HCT116 (cell line): ENCODE measurements at regions not wholly inside any gene's neighbourhood (a gene's known extent, or its start where the extent isn't known, plus 50 kb on each side); places are given as distances from the start of the nearest gene placed in this dataset.

Source experiments
- ATAC-seq: fragments of 200-7000 bp; cut with Tn5 transposase; 2 replicates; pipeline ENCODE4 v1.9.1; 2020; ENCODE audit warnings: mild to moderate bottlenecking, moderate library complexity
- BruUV-seq: library from RNA; stranded (reverse); fragments of 400-500 nt; replicated peaks from 2 replicates; lab custom pipeline; 2021; lab: Mats Ljungman, UMichigan
- CTCF ChIA-PET: fragments of 300-600 bp; sonication (Branson Sonifier 250); formaldehyde crosslinking; loops from one replicate; lab custom pipeline; 2021; ENCODE audit warnings: antibody characterized with exemption; lab: Charles Lee
- POLR2A ChIA-PET: fragments of 300-600, 350-600 bp; sonication (Branson Sonifier 250); formaldehyde crosslinking; loops from one replicate; lab custom pipeline; 2021; ENCODE audit warnings: antibody characterized with exemption; lab: Charles Lee
- RAD21 ChIA-PET, 2 experiments: fragments of 300-600 bp; sonication (Branson Sonifier 250); formaldehyde crosslinking; loops; one replicate each; lab custom pipeline; 2023; ENCODE audit warnings: low total read pairs in 2 of 2; ENCODE audit not compliant: uncharacterized antibody in 2 of 2, unreplicated experiment in 2 of 2, low non-redundant PET in 1 of 2; lab: Charles Lee
- DNase-seq: peaks from one replicate; pipeline ENCODE4 v3.0.0-alpha.2; 2010; ENCODE audit warnings: low read depth, low spot score
- H2AFZ ChIP-seq: fragments of 200-600 bp; shearing (Covaris generic), sonication (generic); 2 replicates; pipeline ENCODE4 v1.6.1; 2017; ENCODE audit warnings: low read depth, mixed run types, mixed read lengths, antibody characterized with exemption, low read length; ENCODE audit not compliant: poor library complexity, severe bottlenecking
- H3K27ac ChIP-seq: 2 replicates; pipeline ENCODE4 v1.5.1; 2012; ENCODE audit warnings: low read depth, low read length
- H3K27me3 ChIP-seq: fragments of 200-600 bp; sonication (generic); 2 replicates; pipeline ENCODE4 v1.6.1; 2016; ENCODE audit warnings: mixed run types, low read length, mixed read lengths; ENCODE audit not compliant: insufficient read depth
- H3K36me3 ChIP-seq, 2 experiments: fragments of 200-500 bp in 1 of 2; fragments of 200-600 bp in 1 of 2; sonication (Bioruptor generic) in 1 of 2; sonication (generic) in 1 of 2; 2 replicates each; pipeline versions ENCODE4 v1.5.1 to v1.6.1; 2014 to 2016; ENCODE audit warnings: low read length in 2 of 2, inconsistent platforms in 1 of 2, mixed read lengths in 1 of 2, mixed run types in 1 of 2; ENCODE audit not compliant: insufficient read depth in 2 of 2, control insufficient read depth in 1 of 2
- H3K4me1 ChIP-seq, 2 experiments: fragments of 200-600 bp in 1 of 2; sonication (generic) in 1 of 2; 2 replicates each; pipeline versions ENCODE4 v1.5.1 to v1.6.1; 2012 to 2017; ENCODE audit warnings: low read length in 2 of 2, inconsistent platforms in 1 of 2, mild to moderate bottlenecking in 1 of 2, mixed read lengths in 1 of 2, mixed run types in 1 of 2, moderate library complexity in 1 of 2; ENCODE audit not compliant: insufficient read depth in 2 of 2, control insufficient read depth in 1 of 2
- H3K4me2 ChIP-seq: fragments of 200-600 bp; sonication (generic); 2 replicates; pipeline ENCODE4 v1.6.1; 2017; ENCODE audit warnings: mixed run types, low read length, mixed read lengths
- H3K4me3 ChIP-seq, 2 experiments: fragments of 200-600 bp in 1 of 2; sonication (generic) in 1 of 2; replicated peaks in 1 of 2; 2 replicates each; pipeline ENCODE4 v1.5.1; 2011 to 2016; ENCODE audit warnings: low read length in 2 of 2, control low read depth in 1 of 2, low read depth in 1 of 2, mild to moderate bottlenecking in 1 of 2, mixed read lengths in 1 of 2, mixed run types in 1 of 2
- H3K79me2 ChIP-seq: fragments of 200-600 bp; sonication (generic); 2 replicates; pipeline ENCODE4 v1.6.1; 2017; ENCODE audit warnings: mild to moderate bottlenecking, mixed run types, low read length, moderate library complexity, mixed read lengths; ENCODE audit not compliant: insufficient read depth
- H3K9ac ChIP-seq: fragments of 200-600 bp; sonication (generic); 2 replicates; pipeline ENCODE4 v1.6.1; 2016; ENCODE audit warnings: low read length, mixed read lengths
- H3K9me2 ChIP-seq: fragments of 200-600 bp; sonication (generic), shearing (Covaris generic); 2 replicates; pipeline ENCODE4 v1.6.1; 2017; ENCODE audit warnings: mixed run types, mild to moderate bottlenecking, moderate library complexity; ENCODE audit not compliant: insufficient read depth
- H3K9me3 ChIP-seq, 2 experiments: fragments of 200-500 bp in 1 of 2; fragments of 200-600 bp in 1 of 2; sonication (Bioruptor generic) in 1 of 2; sonication (generic) in 1 of 2; 2 replicates each; pipeline ENCODE4 v1.6.1; 2014 to 2017; ENCODE audit warnings: low read length in 2 of 2, mixed read lengths in 2 of 2, inconsistent platforms in 1 of 2, low read depth in 1 of 2, mild to moderate bottlenecking in 1 of 2, mixed run types in 1 of 2, moderate library complexity in 1 of 2; ENCODE audit not compliant: control insufficient read depth in 1 of 2, insufficient read depth in 1 of 2
- H4K20me1 ChIP-seq: fragments of 200-600 bp; sonication (generic), shearing (Covaris generic); 2 replicates; pipeline ENCODE4 v1.6.1; 2017; ENCODE audit warnings: mixed run types, mild to moderate bottlenecking, moderate library complexity; ENCODE audit not compliant: insufficient read depth
- ATF3 ChIP-seq: IDR thresholded peaks from 2 replicates; pipeline ENCODE4 v1.6.1; 2012
- EZH2 ChIP-seq: fragments of 200-600 bp; sonication (generic); IDR thresholded peaks from 2 replicates; pipeline ENCODE4 v1.6.1; 2017; ENCODE audit warnings: antibody characterized with exemption, mixed run types
- EZH2phosphoT487 ChIP-seq: fragments of 200-600 bp; IDR thresholded peaks from 2 replicates; pipeline ENCODE4 v1.6.1; 2018; ENCODE audit warnings: antibody characterized with exemption, borderline replicate concordance
- RAD21 ChIP-seq: IDR thresholded peaks from 2 replicates; pipeline ENCODE4 v1.6.1; 2012; ENCODE audit warnings: low read depth, mild to moderate bottlenecking
- REST ChIP-seq: IDR thresholded peaks from 2 replicates; pipeline ENCODE4 v1.6.1; 2012; ENCODE audit warnings: low read depth
- SIN3A ChIP-seq: IDR thresholded peaks from 2 replicates; pipeline ENCODE4 v1.6.1; 2012; ENCODE audit warnings: low read depth
- SP1 ChIP-seq: IDR thresholded peaks from 2 replicates; pipeline ENCODE4 v1.6.1; 2012; ENCODE audit warnings: low read depth
- SRF ChIP-seq: IDR thresholded peaks from 2 replicates; pipeline ENCODE4 v1.6.1; 2012; ENCODE audit warnings: low read depth
- ZBTB33 ChIP-seq: IDR thresholded peaks from 2 replicates; pipeline ENCODE4 v1.6.1; 2011; ENCODE audit warnings: mild to moderate bottlenecking, low read length, moderate library complexity; ENCODE audit not compliant: insufficient replicate concordance; ENCODE audit errors: extremely low read depth
- ZFX ChIP-seq: fragments of 450-650 bp; IDR thresholded peaks from 2 replicates; pipeline ENCODE4 v1.6.1; 2017
- ZNF274 ChIP-seq: fragments of 200-500 bp; sonication (Bioruptor generic); IDR thresholded peaks from 2 replicates; pipeline ENCODE4 v1.6.1; 2014; ENCODE audit warnings: mild to moderate bottlenecking, low read depth, low read length, inconsistent platforms
- intact Hi-C: fragments of 100-400 bp; cut with micrococcal nuclease; formaldehyde crosslinking; loops from 2 replicates; pipeline ENCODE4 v1.10.0; 2022

GRCh38 chr1:59188413-59189213, 108.3 kb upstream of the FGGY start:
- ChIA-PET POLR2A (no interaction called here), RAD21 (no interaction called here), CTCF (no interaction called here)
- no peak for TF ChIP-seq EZH2
- TF ChIP-seq SP1: no peak
- TF ChIP-seq ZBTB33: no peak
- TF ChIP-seq ZNF274: no peak
- TF ChIP-seq ZFX: no peak
- TF ChIP-seq SIN3A: no peak
- TF ChIP-seq RAD21: no peak
- TF ChIP-seq SRF: no peak
- no peak for TF ChIP-seq ATF3
- TF ChIP-seq REST: no peak
- TF ChIP-seq EZH2phosphoT487: no peak
- Histone ChIP-seq H3K4me2 (no peak overlapping the region), H2AFZ (no peak overlapping the region), H3K27me3 (no peaks in the 10 kb centered on the region), H4K20me1 (no peaks in the 10 kb centered on the region), H3K36me3 (no peaks in the 10 kb centered on the region), H3K79me2 (no peaks in the 10 kb centered on the region), H3K9me3 (no peaks in the 10 kb centered on the region), H3K4me1 (no peaks in the 10 kb centered on the region), H3K9ac (no peak overlapping the region), H3K9me2 (no peaks in the 10 kb centered on the region), H3K4me3 (no peak overlapping the region), H3K27ac (no peak overlapping the region)
- ATAC-seq: no peak
- intact Hi-C loops: no loop called here
- DNase-seq: no peak
- BruUV-seq: no TSS peak
